ENCODE measurements at regions not wholly inside any gene's neighbourhood (a gene's known extent, or its start where the extent isn't known, plus 50 kb on each side); places are given as distances from the start of the nearest gene placed in this dataset.
A peak's percentile ranks its signal among the peaks of the same experiment; 100 is the strongest.

DNA sequence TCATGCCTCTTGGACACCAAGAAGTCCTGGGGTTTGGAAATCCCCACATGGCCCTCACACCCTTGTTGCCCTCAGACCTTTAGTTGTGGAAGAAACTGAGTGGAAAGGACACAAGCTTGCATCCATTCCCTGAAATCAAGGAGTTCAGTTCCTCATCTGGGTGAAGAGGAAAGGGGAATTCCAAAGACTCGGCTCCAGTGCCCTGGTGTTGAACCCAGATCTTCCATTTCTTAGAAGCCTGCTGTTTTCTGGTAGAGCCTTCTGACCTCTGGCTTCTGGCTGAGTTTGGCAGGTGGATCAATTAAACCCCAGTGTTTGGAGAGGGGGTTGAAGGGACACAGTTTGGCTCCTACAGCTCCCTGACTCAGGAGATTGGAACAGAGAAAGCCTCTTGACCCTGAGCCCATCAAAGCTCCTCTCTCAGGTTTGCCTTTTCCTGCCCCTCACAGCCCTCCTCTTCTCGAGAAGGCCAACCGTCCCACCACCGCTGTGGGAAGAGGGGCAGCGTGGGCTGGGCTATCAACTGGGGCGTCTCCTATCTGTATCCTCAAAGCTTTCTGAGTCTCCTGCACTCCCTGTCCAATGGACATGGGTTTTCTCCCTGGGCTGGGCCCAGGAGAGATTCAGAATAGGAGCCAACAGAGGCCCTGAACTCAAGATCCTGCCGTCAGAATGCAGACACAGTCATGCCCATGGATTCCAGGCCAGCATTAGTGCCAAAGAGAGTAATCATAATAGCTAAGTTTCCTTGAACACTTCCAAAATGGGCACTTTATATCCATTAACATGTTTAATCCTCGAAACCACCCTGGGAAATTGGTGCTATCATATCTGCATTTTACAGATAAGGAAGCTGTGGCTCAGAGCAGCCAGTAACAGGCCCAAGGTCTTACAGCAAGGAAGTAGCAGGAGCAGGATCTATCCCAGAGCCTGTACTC lies 146.2 kb downstream of the VEGFA start:
- Histone ChIP-seq H3K36me3 (no peaks in the 10 kb centered on the region), H3K27ac (peak overlapping the region; percentile 13 to 56 (median 41)), H3K9me3 (no peaks in the 10 kb centered on the region), H3K27me3 (no peaks in the 10 kb centered on the region), H3K4me1 (peaks cover 34 to 60% (median 46%) of the 10 kb centered on the region in 4 donors), H3K4me3 (no peak overlapping the region)
- no peak for TF ChIP-seq POLR2A (IDR thresholded peaks at IDR 0.05)
- no peak for TF ChIP-seq POLR2AphosphoS5 (IDR thresholded peaks at IDR 0.05)
- TF ChIP-seq EP300 (IDR thresholded peaks at IDR 0.05), result no peak
- TF ChIP-seq, protein P1, sequence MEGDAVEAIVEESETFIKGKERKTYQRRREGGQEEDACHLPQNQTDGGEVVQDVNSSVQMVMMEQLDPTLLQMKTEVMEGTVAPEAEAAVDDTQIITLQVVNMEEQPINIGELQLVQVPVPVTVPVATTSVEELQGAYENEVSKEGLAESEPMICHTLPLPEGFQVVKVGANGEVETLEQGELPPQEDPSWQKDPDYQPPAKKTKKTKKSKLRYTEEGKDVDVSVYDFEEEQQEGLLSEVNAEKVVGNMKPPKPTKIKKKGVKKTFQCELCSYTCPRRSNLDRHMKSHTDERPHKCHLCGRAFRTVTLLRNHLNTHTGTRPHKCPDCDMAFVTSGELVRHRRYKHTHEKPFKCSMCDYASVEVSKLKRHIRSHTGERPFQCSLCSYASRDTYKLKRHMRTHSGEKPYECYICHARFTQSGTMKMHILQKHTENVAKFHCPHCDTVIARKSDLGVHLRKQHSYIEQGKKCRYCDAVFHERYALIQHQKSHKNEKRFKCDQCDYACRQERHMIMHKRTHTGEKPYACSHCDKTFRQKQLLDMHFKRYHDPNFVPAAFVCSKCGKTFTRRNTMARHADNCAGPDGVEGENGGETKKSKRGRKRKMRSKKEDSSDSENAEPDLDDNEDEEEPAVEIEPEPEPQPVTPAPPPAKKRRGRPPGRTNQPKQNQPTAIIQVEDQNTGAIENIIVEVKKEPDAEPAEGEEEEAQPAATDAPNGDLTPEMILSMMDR (IDR thresholded peaks at IDR 0.05), result no peak
- DNase-seq, result no peak
- 52 to 75% (median 63%) methylated on average over 8 of the region's 8 CpGs for WGBS, 5 donors
- intact Hi-C loops (cut with DNase I; ENCODE audit: low total_unique reads), result no loop called here

DNA sequence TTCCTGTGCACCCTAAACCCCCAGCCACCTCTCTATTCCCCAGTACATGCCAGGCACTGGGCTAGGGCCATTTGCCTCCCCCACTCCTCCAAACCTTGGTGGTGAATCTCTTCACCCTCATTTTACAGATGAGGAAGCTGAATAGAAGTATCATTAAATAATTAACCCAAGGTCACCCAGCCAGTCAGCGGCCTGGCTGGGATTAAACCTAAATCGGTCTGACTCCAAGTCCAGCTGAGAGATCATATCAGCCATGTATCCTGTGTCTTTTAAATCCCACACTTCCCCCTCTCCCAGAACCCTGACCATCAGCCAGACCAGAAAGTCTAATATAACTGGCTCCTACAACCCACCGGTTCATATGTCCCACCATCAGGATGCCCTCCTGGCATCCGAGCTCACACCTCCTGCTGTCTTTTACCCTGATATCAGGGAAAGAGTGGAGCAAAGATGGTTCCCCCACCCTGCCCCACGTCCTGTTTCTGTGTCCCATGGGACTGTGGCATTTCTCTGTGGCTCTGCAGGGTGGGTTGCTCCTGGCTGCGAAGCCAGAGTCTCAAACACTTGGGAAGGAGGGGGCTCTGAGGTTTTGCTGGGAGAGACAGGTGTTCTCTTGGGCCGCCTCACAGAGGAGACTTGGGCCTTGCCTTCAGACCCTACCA lies 145.3 kb downstream of the VEGFA start:
- H3K27ac ChIP-seq, result peak overlapping the region in 3 of 5 donors; percentile 8 to 54 (median 9)
- H3K36me3 ChIP-seq, result no peaks in the 10 kb centered on the region
- DNase-seq, result no peak
- TF ChIP-seq POLR2A (IDR thresholded peaks at IDR 0.05) (no peak), POLR2AphosphoS5 (IDR thresholded peaks at IDR 0.05) (no peak)
- no peak overlapping the region for H3K4me3 ChIP-seq
- 84 to 95% (median 86%) methylated on average over 7 of the region's 7 CpGs for WGBS, 5 donors
- intact Hi-C loops (cut with DNase I; ENCODE audit: low total_unique reads), result no loop called here
- no peaks in the 10 kb centered on the region for H3K27me3 ChIP-seq
- H3K9me3 ChIP-seq, result no peaks in the 10 kb centered on the region
- H3K4me1 ChIP-seq, result peaks cover 34 to 68% (median 54%) of the 10 kb centered on the region in 4 donors

DNA sequence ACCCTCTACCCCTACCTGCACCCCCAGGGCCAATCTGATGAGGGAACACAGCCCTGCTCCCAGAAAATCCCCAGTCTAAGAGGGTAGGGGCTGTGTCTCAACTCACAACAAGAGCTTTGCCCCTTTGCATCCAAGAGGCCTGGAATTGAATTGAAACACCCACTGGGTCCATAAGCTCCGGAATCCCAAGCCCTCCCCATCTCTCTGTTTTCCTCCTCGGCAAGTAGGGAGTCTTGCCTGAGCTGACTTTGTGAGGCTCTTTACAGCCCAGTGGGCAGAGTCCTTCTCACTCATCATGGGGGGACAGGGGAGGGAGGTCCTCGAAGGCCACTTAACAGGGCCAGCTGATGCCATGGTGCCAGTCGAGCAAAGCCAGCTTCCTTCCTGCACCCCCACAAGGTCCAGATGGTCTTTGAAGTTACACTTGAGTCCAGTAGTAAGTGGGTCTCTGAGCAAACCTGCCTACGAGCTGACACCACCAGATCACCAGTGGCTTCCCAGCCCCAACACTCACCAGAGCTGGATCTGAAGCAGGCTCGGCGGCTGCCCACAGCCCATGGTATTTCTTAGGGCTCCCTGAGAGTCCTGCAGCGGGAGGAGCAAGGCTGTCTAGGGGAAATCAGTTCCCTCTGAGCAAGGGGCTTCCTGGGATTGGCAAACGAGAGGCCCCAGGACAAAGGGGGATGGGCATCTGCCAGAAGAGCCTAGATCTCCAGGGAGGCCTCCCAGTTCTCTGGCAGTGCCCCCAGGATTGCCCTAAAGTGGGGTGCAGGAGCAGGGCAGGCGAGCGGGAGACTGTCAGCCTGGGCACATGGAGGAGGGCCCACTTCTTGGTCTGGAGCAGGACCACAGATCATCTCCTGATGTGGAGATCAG lies 144.5 kb downstream of the VEGFA start:
- peak overlapping the region in 2 of 5 donors; percentile 17 to 46 for H3K27ac ChIP-seq
- H3K27me3 ChIP-seq, result no peaks in the 10 kb centered on the region
- WGBS, 5 donors, result 88 to 94% (median 89%) methylated on average over 8 to 11 of the region's 11 CpGs
- no peak for TF ChIP-seq POLR2AphosphoS5 (IDR thresholded peaks at IDR 0.05)
- TF ChIP-seq POLR2A (IDR thresholded peaks at IDR 0.05), result no peak
- TF ChIP-seq, protein P1 (IDR thresholded peaks at IDR 0.05), result no peak
- no peak for TF ChIP-seq EP300 (IDR thresholded peaks at IDR 0.05)
- no peaks in the 10 kb centered on the region for H3K9me3 ChIP-seq
- H3K4me1 ChIP-seq, result peaks cover 34 to 68% (median 54%) of the 10 kb centered on the region in 4 donors
- no peak overlapping the region for H3K4me3 ChIP-seq
- DNase-seq, result no peak
- intact Hi-C loops (cut with DNase I; ENCODE audit: low total_unique reads), result no loop called here
- no peaks in the 10 kb centered on the region for H3K36me3 ChIP-seq

DNA sequence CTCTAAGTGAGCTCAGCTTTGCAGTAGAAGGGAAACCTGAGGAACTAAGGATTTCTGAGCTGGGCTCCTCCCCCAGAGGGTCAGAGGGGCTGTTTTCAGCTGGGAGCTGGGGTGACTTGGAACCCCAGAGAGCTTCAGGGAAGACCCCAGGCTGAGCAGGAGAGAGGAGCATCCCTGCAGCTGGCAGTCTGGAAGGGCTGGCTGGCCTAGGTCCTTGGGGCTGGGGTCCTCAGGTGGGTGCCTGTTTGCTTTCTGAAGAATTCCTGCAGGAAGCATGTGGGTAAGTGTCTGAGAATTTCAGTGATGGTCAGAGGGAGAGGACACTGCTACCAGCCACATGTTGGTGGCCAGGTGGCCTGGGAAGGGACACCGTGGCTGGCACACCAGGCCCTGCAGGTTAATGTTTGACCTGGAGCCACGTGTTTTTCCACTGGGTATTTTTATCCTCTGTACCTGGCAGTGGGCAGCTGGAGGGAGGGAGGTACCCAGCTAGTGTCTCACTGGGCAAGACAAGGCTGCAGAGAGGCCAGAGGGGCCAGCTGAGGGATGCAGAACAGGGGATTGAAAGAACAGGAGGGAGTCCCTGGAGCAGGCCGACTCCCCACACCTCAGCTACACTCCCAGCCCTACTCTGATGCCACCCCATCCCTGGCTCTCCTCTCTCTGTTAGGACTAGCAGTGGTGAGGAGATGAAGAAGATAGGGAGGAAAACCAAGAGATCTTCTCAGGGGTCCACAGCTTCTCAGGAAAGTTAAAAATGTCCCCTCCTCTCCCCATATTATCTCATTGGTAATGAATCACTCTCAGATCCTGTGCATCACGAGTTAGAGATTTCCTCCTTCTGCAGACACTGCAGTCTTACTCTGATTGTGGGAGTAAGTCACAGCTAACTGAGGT lies 143.6 kb downstream of the VEGFA start:
- peak in 1 of 2 donors; percentile 83 for DNase-seq
- no peaks in the 10 kb centered on the region for H3K9me3 ChIP-seq
- peak overlapping the region; percentile 26 to 80 (median 67) for H3K27ac ChIP-seq
- H3K36me3 ChIP-seq, result no peaks in the 10 kb centered on the region
- WGBS, 5 donors, result 31 to 64% (median 51%) methylated on average over 3 to 4 of the region's 4 CpGs
- no peak overlapping the region for H3K4me3 ChIP-seq
- H3K4me1 ChIP-seq, result peaks cover 34 to 68% (median 54%) of the 10 kb centered on the region in 4 donors
- TF ChIP-seq POLR2A (IDR thresholded peaks at IDR 0.05) (no peak), POLR2AphosphoS5 (IDR thresholded peaks at IDR 0.05) (peak in 2 of 3 donors; percentile 15 to 23)
- H3K27me3 ChIP-seq, result no peaks in the 10 kb centered on the region
- intact Hi-C loops (cut with DNase I; ENCODE audit: low total_unique reads), result no loop called here
